Fibroblast of skin of right biceps (primary cell): ENCODE measurements at regions not wholly inside any gene's neighbourhood (a gene's known extent, or its start where the extent isn't known, plus 50 kb on each side); places are given as distances from the start of the nearest gene placed in this dataset.

Experiments
- DNase-seq: peaks from one replicate; pipeline ENCODE4 v3.0.0-alpha.2; 2013

DNA sequence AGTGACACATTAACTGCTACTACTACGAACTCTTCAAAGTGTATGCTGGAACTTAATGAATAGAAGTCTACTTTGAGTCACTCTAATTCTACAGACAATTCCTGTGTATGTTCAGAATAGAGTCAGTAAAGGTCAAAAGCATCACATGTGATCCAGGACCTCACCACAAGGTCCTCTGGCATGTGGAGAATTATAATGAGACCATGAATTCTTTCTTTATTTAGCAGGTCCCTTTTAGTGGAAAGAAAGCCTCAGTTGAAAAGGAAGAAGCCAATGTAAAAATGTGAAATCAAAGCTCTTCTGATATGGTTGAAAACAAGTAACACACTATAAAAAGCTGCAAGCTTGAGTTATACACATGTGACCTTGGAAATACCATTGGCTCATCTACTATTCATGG, 1612.1 kb upstream of the GOT2 start:
- no peak for DNase-seq

DNA sequence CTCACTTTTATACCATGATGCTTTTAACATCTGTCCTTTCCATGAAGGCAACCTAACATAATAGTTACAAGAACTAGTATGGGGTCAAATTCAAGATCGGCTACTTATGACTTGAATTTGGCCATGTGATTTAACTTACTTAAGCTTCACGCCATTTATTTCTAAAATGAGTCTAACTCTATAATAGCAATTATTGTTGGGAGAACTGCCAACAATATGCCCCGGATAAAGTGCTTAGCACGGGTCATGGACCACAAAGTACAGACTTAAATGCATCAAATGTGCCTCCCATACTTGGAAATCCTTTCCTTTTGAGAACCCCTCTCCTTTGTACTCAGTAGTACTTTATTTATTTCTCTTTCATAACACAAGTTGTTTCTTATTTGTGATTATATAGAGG, 1603.6 kb upstream of the GOT2 start:
- no peak for DNase-seq

DNA sequence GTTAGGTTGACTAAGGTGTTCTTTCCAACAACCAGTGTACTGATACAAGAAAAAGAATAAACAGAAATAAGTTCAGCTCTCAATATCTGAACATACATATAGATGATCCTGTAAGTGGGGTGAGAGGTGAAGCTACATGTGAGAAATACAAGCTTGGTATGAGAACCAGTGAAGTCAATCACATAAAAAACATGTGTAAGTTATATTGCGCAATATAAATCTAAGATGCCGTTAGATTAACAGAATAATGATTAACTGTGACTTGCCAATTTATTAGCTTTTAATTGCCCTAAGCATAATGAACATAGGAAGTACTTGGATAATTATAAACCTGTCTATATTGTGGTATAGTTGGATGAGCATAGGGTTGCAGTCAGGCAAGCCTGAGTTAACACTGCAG, 1597.1 kb upstream of the GOT2 start:
- no peak for DNase-seq

DNA sequence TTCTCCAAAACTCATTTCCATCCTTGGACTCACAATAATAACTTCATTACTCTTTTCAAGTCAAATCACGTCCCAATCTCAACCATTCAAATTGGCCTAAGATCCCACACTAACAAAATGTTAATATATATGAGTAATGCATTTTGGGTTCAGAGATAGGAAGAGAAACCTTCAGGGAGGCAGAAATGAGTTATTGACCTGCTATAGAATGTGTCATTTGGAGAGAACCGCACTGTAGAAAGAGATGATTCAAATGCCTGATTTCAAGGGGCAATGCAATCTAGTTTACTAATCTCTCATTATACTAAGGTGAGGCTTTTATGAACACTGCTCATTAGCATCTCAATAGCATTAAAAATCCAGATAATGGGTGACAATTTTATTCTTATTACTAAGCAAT, 1595.0 kb upstream of the GOT2 start:
- DNase-seq: peak; percentile 72

DNA sequence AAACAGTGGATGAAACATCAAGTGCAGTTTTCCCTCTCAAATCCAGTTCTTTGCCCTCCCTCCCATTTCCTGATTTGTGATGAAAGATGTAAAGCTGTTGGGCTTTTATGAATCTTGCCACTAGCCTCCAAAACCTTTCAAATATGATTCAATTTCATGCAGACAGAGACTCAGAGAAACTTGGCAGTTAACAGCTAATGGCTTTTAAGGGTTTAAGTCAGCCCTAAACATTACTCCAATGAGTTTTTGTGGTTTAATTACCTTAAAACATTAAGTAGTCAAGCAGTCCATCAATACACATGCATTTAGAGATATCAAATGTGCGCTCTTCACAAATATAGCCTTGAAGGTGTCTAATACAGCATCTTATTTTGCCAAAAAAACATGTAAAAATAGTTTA, 1594.0 kb upstream of the GOT2 start:
- DNase-seq: no peak

DNA sequence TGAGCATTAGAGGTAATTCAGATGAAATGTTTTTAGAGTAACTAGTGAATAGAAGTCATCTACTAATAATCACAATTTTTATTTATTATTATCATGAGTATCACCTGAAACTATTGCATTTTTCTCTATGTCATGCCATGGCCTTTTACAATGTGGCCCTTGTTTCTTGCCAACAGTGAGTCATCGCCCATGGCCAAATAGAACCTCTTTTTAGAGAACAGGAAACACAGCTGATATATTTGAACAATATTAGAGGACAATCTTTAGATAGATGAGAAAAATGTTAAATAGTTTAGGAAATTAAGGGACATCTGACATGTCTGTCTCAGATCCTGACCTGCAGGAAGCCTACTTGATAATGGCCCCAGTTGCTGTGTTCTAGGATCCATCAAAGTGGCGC, 1584.4 kb upstream of the GOT2 start:
- DNase-seq: no peak

DNA sequence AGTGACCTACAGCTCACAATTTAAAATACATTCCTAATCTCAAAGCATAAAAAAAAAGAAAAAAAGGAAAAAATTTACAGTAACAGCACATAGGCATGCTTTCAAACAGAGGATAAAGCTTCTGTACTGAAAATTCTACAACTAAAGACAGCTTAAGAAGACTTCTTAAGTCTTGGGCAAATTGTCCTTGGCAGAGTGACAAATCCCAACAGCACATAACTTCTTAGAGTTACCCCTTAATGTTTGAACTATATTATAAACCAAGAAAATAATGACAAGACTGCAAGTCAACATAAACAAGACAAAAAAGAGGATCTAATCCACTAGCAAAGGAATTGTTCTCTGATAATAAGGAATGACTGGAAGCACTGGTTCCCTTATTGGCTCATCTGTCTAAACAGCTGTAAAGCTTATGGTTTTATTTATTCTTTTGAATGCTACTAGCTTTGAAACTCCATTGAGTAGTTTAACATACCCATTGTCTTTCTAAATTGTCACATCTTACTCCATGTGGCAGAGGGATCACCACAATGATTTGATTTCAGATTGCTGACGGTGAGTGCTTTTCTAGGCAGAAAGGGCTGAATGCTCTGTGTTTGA, 1576.8 kb upstream of the GOT2 start:
- no peak for DNase-seq

DNA sequence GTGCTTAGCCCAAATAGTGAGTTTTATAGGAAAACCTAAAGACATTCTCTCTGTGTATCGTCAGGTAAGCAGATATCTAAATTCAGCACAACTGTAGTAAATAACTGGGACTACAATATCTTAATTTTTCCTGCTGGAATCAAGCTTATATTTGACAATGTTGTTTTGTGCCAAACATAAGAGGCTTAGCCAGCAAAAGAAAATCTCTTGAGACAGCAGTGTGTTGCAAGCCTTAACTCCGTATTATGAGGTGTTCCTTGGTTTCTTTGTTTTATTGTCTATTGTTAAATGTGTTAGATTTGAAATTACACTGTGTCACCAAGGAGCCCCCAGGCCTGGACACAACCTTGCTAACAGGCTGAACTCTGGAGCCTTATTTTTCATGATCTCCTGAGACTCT, 1570.6 kb upstream of the GOT2 start:
- no peak for DNase-seq

DNA sequence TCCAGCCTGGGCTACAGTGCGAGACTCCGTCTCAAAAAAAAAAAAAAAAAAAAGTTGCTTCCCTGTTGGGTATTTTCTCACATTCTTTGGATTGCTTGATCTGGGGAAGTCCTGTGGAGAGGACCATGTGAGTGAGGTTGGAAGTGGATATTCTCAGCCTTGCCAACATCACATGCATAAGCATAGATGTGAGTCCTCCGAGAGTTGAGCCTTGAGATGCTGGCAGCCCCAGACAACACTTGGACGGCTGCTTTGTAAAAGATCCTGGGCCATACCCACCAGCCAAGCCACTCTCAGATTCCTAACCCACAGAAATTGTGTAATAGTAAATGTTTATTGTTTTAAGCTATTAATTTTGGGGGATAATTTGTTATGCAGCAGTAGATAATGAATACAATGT, 1570.0 kb upstream of the GOT2 start:
- no peak for DNase-seq

DNA sequence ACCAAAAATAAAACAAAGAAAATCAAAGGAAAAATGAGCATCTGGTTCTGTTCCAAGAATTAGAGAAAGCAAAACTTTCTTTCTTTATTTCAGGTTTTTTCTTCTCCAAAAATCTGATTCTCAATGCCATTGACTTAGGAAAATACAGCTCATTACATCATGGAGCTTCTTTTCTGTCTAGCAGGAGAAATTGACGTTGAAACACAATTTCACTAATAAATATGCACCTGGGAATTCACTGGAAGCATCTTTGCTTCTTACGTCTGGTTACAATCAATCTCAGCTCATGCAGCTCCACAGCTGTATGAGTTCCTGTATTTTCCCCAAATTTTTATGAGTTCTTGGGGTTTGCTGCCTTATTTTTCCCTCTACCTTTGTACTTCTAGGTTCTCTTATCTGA, 1568.6 kb upstream of the GOT2 start:
- no peak for DNase-seq

DNA sequence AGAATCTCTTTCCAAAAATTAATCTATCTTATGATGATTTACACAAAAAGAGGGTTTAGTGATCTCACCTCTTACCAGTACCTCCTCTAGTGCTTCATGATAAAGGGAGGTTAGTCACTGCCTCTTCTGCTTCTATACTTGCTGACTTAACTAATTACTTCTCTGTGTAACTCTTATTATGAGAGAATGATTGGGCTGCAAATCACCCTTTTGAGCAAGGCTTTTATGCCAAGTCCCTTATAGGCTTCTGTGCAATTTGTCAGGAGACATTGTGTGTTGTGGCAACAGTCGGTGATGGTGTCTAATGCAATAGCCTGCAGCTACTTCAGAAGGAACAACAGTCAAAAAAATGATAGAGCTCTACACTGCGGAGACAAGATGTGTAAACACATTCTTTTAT, 1568.1 kb upstream of the GOT2 start:
- no peak for DNase-seq

DNA sequence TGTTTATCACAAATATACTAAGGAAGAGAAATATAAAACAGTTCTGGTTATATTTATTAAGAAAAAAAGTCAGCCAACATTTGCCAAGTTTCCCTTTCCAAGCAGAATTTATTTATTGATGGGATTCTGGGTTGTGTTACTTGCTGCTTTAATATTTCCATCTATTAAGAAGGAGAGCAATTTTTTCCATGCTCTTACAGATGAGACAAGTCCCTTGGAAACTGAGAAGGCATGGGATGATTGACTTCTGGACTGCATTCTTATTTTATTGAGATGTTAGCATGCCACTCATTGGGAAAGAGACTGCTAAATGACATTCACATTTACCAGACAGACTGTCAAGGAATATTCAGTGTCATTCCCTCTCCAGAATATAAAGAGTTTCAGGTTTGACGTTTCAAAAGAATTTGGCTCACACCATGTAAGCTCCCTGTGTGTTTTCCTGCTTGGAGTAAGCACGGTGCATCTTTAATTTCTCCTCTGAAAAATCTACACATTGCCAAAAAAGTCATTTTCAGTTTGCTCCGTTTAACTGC, 1565.2 kb upstream of the GOT2 start:
- no peak for DNase-seq

DNA sequence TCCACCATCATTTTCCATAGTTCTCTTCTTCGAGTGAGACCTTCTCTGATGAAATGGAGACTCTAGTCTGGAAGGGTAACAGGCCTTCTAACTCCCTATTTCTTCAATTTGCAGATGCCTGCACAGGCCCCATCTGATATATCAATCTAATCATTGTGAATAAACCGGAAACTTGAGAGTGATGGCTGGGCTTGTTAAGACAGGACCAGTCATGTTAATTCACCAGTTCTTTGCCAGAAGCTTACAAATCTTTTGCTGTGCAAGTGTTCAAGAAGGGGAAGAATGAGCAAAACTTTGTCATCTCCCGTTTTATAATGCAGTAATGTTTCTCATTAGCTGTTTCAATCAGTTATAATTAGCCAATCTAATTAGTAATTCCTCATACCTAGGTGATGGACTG, 1561.3 kb upstream of the GOT2 start:
- no peak for DNase-seq

DNA sequence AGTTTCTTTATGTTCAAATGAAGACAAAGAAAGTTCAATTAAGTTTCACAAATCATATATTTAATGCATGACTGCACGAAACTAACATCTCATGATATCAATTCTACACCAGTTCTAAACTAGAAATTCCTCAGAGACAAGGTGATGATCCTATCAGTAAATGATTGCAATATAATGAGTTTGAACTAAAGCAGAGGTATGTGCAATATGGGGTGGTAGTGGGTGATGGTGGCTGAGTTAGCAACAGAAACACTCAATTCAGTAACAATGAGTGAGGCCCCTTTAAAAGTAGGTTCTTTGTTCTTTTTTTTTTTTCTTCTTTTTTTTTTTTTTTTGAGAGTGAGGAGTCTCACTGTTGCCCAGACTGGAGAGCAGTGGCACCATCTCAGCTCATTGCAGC, 1551.7 kb upstream of the GOT2 start:
- no peak for DNase-seq

DNA sequence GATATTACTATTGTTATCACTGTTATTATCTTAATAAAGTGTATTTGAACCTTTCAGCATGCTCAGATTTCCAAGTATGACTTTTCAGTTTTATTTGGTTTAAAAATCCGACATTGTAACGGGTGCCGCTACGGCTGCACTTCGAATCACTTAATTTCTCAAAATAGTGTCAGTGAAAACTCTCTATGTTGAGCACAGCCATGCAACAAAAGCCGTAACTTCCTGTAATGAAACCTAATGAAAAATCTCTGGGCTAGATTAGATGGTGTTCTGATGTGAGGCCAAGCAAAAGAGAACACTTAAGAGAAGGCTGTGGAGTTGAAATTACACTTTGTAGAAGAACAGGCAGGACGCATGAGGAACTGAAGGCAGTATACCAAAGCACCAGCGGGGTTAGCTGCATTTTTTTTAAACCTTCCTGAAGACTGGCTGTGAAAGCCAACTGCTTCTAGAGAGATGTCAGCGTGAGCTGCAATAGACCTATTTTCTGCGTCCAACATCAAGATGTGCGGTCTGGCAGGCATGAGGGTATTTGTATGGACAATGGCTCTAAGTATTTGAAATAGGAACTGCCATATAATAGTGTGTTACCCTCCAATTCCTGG, 1545.0 kb upstream of the GOT2 start:
- DNase-seq: no peak

DNA sequence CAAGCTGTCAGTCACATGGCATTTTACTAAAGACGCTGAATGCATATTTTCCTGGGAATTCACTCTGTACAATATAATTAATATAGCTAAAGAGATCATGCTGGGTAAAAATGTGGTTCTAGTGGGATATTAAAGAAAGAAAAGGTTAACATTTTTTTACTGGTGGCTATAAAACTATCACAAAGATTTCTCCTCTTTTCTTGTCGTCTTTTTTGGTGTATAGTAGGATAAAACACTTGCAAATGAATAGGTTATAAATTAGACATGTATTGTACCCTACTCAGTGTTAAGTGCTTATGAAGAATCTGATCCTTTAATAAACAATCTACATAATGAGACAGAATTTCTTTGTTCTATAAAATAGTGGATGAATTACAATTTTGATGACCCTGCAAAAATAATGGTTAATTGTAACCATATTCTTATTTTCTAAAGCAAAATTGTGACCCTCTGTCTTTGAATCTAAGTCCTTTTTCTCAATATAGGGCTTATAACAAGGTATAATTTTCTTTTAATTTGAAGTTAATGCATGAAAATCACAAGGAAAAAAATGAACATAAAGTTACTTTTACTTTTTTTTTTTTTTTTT, 1540.4 kb upstream of the GOT2 start:
- no peak for DNase-seq

DNA sequence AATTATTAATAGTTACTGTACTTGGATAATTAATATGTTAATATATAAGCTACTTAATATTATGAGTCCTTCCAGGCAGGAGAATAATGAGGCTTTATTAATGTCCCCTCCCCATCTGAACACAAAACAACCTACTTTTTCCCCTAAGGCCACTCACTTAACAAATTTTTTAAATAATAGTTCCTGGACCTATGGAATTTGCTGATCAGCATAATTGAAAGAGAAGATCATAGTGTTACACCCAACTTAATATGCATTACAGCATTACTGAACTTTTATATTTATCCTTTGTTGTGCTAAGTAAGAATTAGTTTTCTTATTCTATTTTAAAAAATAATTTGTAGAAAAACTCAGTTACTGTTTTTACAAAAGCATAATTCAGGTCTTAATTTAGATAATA, 1537.7 kb upstream of the GOT2 start:
- no peak for DNase-seq

DNA sequence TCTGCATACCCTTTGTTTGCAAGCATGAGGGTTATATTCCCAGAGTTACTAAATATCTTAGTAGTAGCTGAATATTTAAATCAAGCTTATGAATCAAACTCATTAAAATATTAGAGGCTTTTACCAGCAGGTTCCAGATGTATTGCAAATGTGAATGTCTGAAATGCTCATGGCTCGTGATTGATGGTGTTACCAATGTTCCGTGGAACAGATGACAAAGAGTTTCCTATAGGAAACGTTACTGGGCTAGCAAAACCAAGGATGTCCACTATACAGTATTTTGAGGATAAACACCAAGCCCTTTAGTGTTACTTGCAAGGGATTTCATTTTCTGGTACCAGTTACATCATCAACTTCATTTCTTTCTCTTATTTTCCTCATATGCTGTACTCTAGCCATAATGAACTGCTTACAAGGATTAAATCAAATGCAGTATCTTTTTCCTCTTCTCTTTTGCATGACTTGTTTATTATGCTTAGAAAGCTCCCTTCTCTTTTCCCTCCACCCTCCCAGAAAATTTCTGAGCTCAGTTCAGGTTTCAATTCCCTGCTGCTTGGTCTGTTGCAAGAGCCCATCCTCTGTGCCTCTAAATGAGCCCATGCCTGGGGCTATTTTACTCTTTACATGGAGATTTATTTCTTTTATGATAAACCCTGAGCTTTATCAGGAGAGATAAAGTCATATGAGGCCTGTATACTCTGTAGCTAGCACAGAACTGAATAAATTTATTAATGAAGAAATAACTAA, 1537.1 kb upstream of the GOT2 start:
- no peak for DNase-seq

DNA sequence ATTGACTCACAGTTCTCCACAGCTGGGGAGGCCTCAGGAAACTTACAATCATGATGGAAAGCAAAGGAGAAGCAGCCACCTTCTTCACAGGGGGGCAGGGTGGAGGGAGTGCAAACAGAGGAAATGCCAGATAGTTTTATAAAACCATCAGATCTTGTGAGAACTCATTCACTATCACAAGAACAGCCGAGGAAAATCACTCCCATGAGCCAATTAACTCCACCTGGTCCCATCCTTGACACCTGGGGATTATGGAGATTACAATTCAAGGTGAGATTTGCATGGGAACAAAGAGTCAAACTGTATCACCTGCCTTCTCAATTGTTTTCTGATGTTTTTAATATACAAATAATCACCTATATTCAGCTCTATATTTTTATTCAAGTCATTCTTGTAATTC, 1527.3 kb upstream of the GOT2 start:
- no peak for DNase-seq

DNA sequence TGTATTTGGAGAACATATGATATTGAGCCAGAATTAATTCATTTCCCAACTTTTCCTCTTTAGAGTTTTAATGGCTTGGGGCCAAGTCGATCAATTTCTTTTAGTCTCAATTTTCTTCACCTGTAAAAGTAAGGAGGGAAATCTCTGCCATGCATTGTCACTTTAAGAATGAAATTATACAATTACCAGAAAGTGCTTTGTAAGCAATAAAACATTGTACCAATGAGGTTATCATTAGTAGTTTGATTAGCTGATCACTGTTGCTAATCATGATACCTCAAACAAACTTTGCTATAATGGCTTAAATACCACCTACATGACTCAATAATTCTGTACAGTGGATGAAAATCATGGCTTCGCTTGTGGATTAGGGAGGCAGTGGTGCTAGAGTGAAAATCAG, 1525.8 kb upstream of the GOT2 start:
- DNase-seq: no peak

DNA sequence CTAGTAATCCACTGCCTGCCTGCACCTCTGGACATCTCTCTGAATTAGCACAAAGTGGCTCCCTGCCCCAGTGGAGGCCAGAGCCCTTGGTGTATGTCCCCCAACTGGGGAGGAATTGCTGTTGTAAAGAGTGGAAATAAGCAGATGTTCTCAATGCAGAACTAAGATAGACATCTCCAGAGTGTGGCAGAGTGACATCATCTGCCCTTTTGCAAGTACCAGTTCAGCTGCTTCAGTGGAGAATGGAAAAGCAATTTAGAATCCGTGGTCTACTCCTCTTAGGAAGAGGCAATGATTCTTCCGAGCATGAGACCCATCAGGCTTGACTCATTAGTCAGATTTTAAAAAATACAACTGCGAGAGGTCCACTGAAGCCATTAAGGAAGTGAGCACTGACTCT, 1512.0 kb upstream of the GOT2 start:
- no peak for DNase-seq

DNA sequence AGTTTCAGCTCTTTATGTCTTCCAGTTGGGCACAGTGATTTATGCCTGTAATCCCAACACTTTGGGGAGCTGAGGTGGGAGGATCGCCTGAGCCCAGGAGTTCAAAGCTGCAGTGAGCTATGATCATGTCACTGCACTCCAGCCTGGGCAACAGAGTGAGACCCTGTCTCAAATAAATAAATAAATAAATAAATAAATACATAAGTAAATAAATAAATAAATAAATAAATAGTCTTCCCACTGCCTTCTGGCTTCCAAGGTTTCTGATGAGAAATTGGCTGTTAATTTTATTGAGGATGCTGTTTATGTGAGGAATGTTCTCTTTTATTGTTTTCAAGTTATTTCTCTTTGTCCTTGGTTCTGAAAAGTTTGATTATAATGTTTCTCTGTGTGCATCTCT, 1507.6 kb upstream of the GOT2 start:
- no peak for DNase-seq

DNA sequence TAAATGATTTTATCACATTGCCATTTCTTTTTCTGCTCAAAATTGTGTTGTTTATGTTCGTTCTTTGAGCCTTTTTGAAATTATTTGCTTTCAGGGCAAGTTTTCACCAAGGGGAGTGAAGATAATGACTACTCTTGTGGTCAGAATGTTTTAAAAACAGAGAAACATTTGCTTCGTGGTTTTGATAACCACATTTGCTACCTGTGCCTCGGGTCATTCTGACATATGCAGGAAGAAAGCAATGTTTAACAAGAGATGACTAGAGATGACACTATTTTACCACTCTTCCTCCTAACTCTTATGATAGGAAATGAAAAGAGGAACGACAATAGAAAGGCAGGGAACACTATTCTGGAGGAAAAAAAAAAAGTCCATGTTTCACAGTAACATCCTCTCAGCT, 1496.5 kb upstream of the GOT2 start:
- peak; percentile 4 for DNase-seq

DNA sequence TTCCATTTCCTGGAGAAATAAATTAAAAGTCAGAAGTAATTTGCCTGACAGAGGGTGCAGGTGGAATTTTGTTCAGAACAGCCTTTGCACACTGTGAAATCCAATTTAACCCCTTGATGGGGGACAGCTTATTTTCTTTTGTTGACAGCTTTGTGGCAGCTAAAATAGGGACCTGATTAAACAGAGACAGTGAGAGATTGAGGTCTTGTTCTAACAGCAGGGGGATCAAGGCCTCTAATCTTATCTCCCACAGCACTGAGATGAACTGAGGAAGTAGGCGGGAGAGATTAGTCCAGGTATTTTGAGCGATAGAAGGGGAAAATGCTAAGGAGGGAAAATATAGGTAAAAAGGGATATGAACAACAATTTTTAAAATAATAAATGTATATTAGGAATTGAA, 1491.4 kb upstream of the GOT2 start:
- no peak for DNase-seq
